ENCODE measurements at regions not wholly inside any gene's neighbourhood (a gene's known extent, or its start where the extent isn't known, plus 50 kb on each side); places are given as distances from the start of the nearest gene placed in this dataset.

- Histone ChIP-seq H3K4me2 (ENCODE audit: insufficient read depth, low read length) (no peak overlapping the region), H3K9ac (ENCODE audit: low read depth, low read length) (no peak overlapping the region), H3K27me3 (ENCODE audit: insufficient read depth, low read length, poor library complexity) (no peaks in the 10 kb centered on the region), H3K27ac (ENCODE audit: low read length) (no peak overlapping the region), H3K36me3 (ENCODE audit: insufficient read depth, low read length) (no peaks in the 10 kb centered on the region), H4K20me1 (ENCODE audit: insufficient read depth, low read length) (no peaks in the 10 kb centered on the region), H3K9me3 (ENCODE audit: insufficient read depth, low read length, severe bottlenecking) (peaks cover 10% of the 10 kb centered on the region), H3K4me3 (ENCODE audit: low read depth in 1 of 2, low read length in 2 of 2) (no peak overlapping the region), H3K4me1 (ENCODE audit: insufficient read depth, low read length) (no peaks in the 10 kb centered on the region), H2AFZ (ENCODE audit: low read depth, low read length) (no peak overlapping the region), H3K79me2 (ENCODE audit: insufficient read depth, low read length) (no peaks in the 10 kb centered on the region)
- TF ChIP-seq EZH2 (IDR thresholded peaks at IDR 0.05; ENCODE audit: borderline replicate concordance, low read depth, low read length, severe bottlenecking), result no peak
- ATAC-seq (ENCODE audit: insufficient read depth, low read depth) (no peak), DNase-seq (no peak)
Observed at GRCh38 chr14:101061411-101062064, 158.0 kb upstream of the RTL1 start.

DNA sequence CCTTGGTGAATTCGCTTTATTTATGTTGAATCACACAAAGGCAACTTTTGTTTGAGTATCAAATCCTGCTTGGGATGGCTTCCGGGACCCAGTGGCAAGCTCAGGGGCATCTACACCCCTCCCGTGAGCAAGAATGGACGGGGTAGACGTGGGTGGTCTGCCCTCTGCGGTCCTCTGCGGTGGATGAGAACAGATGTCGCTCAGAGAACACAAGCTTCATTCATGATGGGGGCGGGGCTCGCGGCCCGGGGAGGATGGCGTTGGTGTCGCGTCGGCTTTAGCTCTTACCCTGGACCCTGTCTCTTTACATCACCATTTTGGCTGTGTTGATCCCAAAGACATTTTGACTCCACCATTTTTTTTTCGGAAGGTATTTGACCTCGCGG is 158.5 kb upstream of the RTL1 start:
- Histone ChIP-seq H3K27ac (ENCODE audit: low read length) (no peak overlapping the region), H3K9me3 (ENCODE audit: insufficient read depth, low read length, severe bottlenecking) (peaks cover 10% of the 10 kb centered on the region), H3K4me1 (ENCODE audit: insufficient read depth, low read length) (no peaks in the 10 kb centered on the region), H4K20me1 (ENCODE audit: insufficient read depth, low read length) (no peaks in the 10 kb centered on the region), H3K4me3 (ENCODE audit: low read depth in 1 of 2, low read length in 2 of 2) (no peak overlapping the region), H3K27me3 (ENCODE audit: insufficient read depth, low read length, poor library complexity) (no peaks in the 10 kb centered on the region), H3K36me3 (ENCODE audit: insufficient read depth, low read length) (no peaks in the 10 kb centered on the region), H2AFZ (ENCODE audit: low read depth, low read length) (no peak overlapping the region), H3K9ac (ENCODE audit: low read depth, low read length) (no peak overlapping the region), H3K4me2 (ENCODE audit: insufficient read depth, low read length) (no peak overlapping the region), H3K79me2 (ENCODE audit: insufficient read depth, low read length) (no peaks in the 10 kb centered on the region)
- TF ChIP-seq EZH2 (IDR thresholded peaks at IDR 0.05; ENCODE audit: borderline replicate concordance, low read depth, low read length, severe bottlenecking), result no peak
- TF ChIP-seq CTCF (IDR thresholded peaks at IDR 0.05; ENCODE audit: borderline replicate concordance, extremely low read depth, low read length, poor library complexity, severe bottlenecking), result no peak
- ATAC-seq (ENCODE audit: insufficient read depth, low read depth) (no peak), DNase-seq (no peak)

DNA sequence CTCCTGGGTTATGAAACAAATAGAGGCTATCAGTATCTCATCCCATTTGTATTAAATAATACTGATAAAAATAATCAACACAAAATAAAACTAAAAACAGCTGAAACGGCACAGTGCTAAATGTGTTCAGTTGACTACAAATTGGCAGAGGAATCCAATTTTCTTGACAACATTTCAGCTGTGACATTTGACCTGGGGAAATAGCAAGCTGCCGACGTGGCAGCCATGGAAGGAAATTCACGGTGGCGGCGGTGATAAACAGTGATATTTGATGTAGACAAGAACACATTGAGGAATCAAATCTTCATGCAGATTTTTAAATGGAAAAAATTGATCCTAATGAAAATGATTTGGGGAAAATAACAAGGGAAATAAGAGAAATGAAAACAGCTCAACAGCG is 159.1 kb upstream of the RTL1 start:
- TF ChIP-seq EZH2 (IDR thresholded peaks at IDR 0.05; ENCODE audit: borderline replicate concordance, low read depth, low read length, severe bottlenecking) (no peak), CTCF (IDR thresholded peaks at IDR 0.05; ENCODE audit: borderline replicate concordance, extremely low read depth, low read length, poor library complexity, severe bottlenecking) (no peak)
- H3K4me1 ChIP-seq (ENCODE audit: insufficient read depth, low read length), result no peaks in the 10 kb centered on the region
- H3K9ac ChIP-seq (ENCODE audit: low read depth, low read length), result no peak overlapping the region
- no peak overlapping the region for H3K4me2 ChIP-seq (ENCODE audit: insufficient read depth, low read length)
- H3K9me3 ChIP-seq (ENCODE audit: insufficient read depth, low read length, severe bottlenecking), result peaks cover 10% of the 10 kb centered on the region
- no peaks in the 10 kb centered on the region for H4K20me1 ChIP-seq (ENCODE audit: insufficient read depth, low read length)
- no peaks in the 10 kb centered on the region for H3K79me2 ChIP-seq (ENCODE audit: insufficient read depth, low read length)
- H3K27me3 ChIP-seq (ENCODE audit: insufficient read depth, low read length, poor library complexity), result no peaks in the 10 kb centered on the region
- DNase-seq (no peak), ATAC-seq (ENCODE audit: insufficient read depth, low read depth) (no peak)
- H2AFZ ChIP-seq (ENCODE audit: low read depth, low read length), result no peak overlapping the region
- H3K27ac ChIP-seq (ENCODE audit: low read length), result no peak overlapping the region
- no peak overlapping the region for H3K4me3 ChIP-seq (ENCODE audit: low read depth in 1 of 2, low read length in 2 of 2)
- no peaks in the 10 kb centered on the region for H3K36me3 ChIP-seq (ENCODE audit: insufficient read depth, low read length)

DNA sequence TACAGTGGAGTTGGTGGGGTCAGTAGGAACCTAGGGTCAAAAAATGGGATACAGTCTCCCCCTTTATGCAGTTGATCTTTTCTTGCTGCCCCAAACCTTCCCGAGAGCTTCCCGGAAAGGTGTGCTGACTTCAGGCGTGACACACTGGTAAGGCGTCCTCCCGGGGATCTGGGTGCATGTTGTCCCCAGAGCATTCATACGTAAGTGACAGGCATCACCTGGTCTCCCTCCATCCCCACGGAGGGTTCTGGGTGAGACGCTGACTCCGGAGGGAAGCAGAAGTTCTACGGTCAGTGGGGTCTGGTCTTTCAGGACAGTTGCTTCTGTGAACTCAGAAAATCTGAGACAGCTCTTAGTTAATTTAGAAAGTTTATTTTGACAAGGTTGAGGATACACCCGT is 159.6 kb upstream of the RTL1 start:
- Histone ChIP-seq H3K79me2 (ENCODE audit: insufficient read depth, low read length) (no peaks in the 10 kb centered on the region), H4K20me1 (ENCODE audit: insufficient read depth, low read length) (no peaks in the 10 kb centered on the region), H3K9me3 (ENCODE audit: insufficient read depth, low read length, severe bottlenecking) (peaks cover 6% of the 10 kb centered on the region), H3K4me3 (ENCODE audit: low read depth in 1 of 2, low read length in 2 of 2) (no peak overlapping the region), H3K36me3 (ENCODE audit: insufficient read depth, low read length) (no peaks in the 10 kb centered on the region), H3K4me2 (ENCODE audit: insufficient read depth, low read length) (no peak overlapping the region), H3K9ac (ENCODE audit: low read depth, low read length) (no peak overlapping the region), H3K27me3 (ENCODE audit: insufficient read depth, low read length, poor library complexity) (no peaks in the 10 kb centered on the region), H3K27ac (ENCODE audit: low read length) (no peak overlapping the region), H3K4me1 (ENCODE audit: insufficient read depth, low read length) (no peaks in the 10 kb centered on the region), H2AFZ (ENCODE audit: low read depth, low read length) (no peak overlapping the region)
- no peak for TF ChIP-seq EZH2 (IDR thresholded peaks at IDR 0.05; ENCODE audit: borderline replicate concordance, low read depth, low read length, severe bottlenecking)
- no peak for TF ChIP-seq CTCF (IDR thresholded peaks at IDR 0.05; ENCODE audit: borderline replicate concordance, extremely low read depth, low read length, poor library complexity, severe bottlenecking)
- DNase-seq, result no peak
- ATAC-seq (ENCODE audit: insufficient read depth, low read depth), result no peak
